ENCODE measurements at regions not wholly inside any gene's neighbourhood (a gene's known extent, or its start where the extent isn't known, plus 50 kb on each side); places are given as distances from the start of the nearest gene placed in this dataset.

DNA sequence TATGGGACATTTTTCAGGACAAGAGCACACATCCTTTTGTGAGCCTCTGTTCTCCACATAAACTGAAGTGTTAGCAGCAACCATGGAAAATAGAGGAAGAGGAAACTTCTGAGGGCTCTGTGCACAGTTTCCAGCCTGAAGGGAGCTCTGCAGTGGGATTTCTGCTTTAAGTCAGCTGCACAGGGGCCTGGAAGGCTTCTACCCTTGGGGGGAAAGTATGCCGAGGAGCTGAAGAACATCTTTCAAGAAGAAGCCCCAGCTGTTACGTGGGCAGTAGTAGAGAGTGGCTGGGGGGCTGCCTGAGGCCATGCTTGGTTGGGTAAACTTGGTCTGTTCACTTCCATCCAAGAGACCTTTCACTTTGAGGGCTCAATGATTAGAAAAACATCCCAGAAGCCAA is 82.7 kb upstream of the EED start:
- Histone ChIP-seq H2AFZ (ENCODE audit: low read length) (peak overlapping the region; percentile 55), H3K79me2 (ENCODE audit: insufficient read depth, low read length) (no peaks in the 10 kb centered on the region), H3K27me3 (ENCODE audit: insufficient read depth, low read length) (no peaks in the 10 kb centered on the region), H3K36me3 (ENCODE audit: insufficient read depth, low read length) (no peaks in the 10 kb centered on the region), H3K4me1 (ENCODE audit: insufficient read depth, low read length) (peaks cover 20% of the 10 kb centered on the region), H3K4me3 (ENCODE audit: insufficient read depth, low read length) (no peak overlapping the region), H4K20me1 (ENCODE audit: insufficient read depth, low read length) (no peaks in the 10 kb centered on the region), H3K9me3 (ENCODE audit: low read depth, low read length) (no peaks in the 10 kb centered on the region), H3K27ac (ENCODE audit: low read depth, low read length) (peak overlapping the region; percentile 61), H3K4me2 (ENCODE audit: insufficient read depth, low read length) (no peak overlapping the region)
- DNase-seq (ENCODE audit: insufficient read length, low spot score, missing footprints), result no peak
- TF ChIP-seq, protein P1, sequence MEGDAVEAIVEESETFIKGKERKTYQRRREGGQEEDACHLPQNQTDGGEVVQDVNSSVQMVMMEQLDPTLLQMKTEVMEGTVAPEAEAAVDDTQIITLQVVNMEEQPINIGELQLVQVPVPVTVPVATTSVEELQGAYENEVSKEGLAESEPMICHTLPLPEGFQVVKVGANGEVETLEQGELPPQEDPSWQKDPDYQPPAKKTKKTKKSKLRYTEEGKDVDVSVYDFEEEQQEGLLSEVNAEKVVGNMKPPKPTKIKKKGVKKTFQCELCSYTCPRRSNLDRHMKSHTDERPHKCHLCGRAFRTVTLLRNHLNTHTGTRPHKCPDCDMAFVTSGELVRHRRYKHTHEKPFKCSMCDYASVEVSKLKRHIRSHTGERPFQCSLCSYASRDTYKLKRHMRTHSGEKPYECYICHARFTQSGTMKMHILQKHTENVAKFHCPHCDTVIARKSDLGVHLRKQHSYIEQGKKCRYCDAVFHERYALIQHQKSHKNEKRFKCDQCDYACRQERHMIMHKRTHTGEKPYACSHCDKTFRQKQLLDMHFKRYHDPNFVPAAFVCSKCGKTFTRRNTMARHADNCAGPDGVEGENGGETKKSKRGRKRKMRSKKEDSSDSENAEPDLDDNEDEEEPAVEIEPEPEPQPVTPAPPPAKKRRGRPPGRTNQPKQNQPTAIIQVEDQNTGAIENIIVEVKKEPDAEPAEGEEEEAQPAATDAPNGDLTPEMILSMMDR (IDR thresholded peaks at IDR 0.05; ENCODE audit: extremely low read depth, low read depth, low read length), result no peak

DNA sequence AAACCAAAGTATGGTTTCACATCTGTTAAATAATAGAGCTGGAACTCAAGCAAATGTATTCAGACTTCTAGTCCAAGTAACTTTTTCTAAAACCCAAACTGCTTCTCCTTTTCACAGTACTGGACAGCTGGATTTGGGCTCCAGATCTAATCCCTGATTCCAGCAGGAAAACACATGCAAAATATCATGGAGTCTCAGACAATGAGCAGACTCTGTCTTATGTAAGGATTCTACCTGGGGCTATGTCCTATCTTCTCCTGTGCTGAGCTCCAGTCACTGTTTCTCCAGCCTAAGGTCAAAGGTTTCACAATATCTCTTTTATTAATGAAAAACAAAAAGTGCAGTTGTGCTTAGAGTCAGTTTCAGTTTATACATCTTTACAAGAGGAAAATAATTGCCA is 83.2 kb upstream of the EED start:
- no peaks in the 10 kb centered on the region for H3K79me2 ChIP-seq (ENCODE audit: insufficient read depth, low read length)
- H3K27me3 ChIP-seq (ENCODE audit: insufficient read depth, low read length), result no peaks in the 10 kb centered on the region
- H3K4me2 ChIP-seq (ENCODE audit: insufficient read depth, low read length), result no peak overlapping the region
- peaks cover 20% of the 10 kb centered on the region for H3K4me1 ChIP-seq (ENCODE audit: insufficient read depth, low read length)
- no peak overlapping the region for H3K4me3 ChIP-seq (ENCODE audit: insufficient read depth, low read length)
- TF ChIP-seq, protein P1 (IDR thresholded peaks at IDR 0.05; ENCODE audit: extremely low read depth, low read depth, low read length), result no peak
- no peak overlapping the region for H2AFZ ChIP-seq (ENCODE audit: low read length)
- no peaks in the 10 kb centered on the region for H3K36me3 ChIP-seq (ENCODE audit: insufficient read depth, low read length)
- no peaks in the 10 kb centered on the region for H4K20me1 ChIP-seq (ENCODE audit: insufficient read depth, low read length)
- no peaks in the 10 kb centered on the region for H3K9me3 ChIP-seq (ENCODE audit: low read depth, low read length)
- no peak overlapping the region for H3K27ac ChIP-seq (ENCODE audit: low read depth, low read length)
- DNase-seq (ENCODE audit: insufficient read length, low spot score, missing footprints), result no peak

DNA sequence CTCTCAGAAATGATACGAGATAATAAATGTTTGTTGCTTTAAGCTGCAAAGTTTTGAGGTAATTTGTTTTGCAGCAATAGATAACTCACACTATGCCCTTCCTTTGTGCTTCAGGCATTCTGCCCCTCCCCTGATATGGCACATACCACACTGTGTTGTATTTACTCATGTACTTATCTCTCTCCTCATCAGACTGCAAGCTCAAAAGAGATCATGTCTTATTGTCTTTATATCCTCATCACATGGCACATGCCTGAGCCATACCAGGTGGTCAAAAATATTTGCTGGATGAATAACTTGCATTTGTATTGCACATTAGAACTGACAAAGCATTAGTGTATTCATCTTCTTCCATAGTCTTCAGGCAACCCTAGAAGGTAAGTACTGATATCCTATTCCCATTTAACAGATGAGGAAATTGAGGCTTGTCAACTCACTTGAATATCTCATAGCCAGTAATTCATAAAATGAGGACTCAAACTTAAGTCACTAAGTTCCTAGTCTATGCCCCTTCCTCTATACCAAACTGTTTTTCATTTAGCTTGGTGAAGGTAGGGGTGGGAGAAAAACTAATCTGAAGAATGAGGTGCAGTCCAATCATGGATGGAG is 83.9 kb upstream of the EED start:
- TF ChIP-seq, protein P1 (IDR thresholded peaks at IDR 0.05; ENCODE audit: extremely low read depth, low read depth, low read length), result no peak

DNA sequence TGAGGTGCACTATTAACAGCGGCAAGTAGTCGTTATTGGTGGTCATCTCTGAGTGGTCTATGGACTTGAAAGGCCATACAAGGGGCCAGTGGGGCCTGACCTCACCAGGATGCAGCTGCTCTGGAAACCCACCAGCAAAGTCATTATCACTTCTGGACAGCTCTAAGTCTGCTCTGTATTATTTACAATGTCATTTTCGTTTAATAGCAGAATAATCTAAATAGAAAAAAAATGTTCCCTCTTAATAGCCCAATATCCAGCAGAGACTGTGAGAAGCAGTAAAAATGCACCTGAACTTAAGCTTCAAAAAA is 85.0 kb upstream of the EED start:
- no peaks in the 10 kb centered on the region for H3K27me3 ChIP-seq (ENCODE audit: insufficient read depth, low read length)
- H2AFZ ChIP-seq (ENCODE audit: low read length), result no peak overlapping the region
- H3K4me3 ChIP-seq (ENCODE audit: insufficient read depth, low read length), result no peak overlapping the region
- H3K4me1 ChIP-seq (ENCODE audit: insufficient read depth, low read length), result peaks cover 20% of the 10 kb centered on the region
- DNase-seq (ENCODE audit: insufficient read length, low spot score, missing footprints), result no peak
- H3K4me2 ChIP-seq (ENCODE audit: insufficient read depth, low read length), result no peak overlapping the region
- H3K79me2 ChIP-seq (ENCODE audit: insufficient read depth, low read length), result no peaks in the 10 kb centered on the region
- H3K27ac ChIP-seq (ENCODE audit: low read depth, low read length), result no peak overlapping the region
- no peaks in the 10 kb centered on the region for H3K9me3 ChIP-seq (ENCODE audit: low read depth, low read length)
- no peaks in the 10 kb centered on the region for H4K20me1 ChIP-seq (ENCODE audit: insufficient read depth, low read length)
- H3K36me3 ChIP-seq (ENCODE audit: insufficient read depth, low read length), result no peaks in the 10 kb centered on the region
- TF ChIP-seq, protein P1 (IDR thresholded peaks at IDR 0.05; ENCODE audit: extremely low read depth, low read depth, low read length), result no peak

More for the DNA sequence above, 83.9 kb upstream of the EED start:
- Histone ChIP-seq H3K27me3 (ENCODE audit: insufficient read depth, low read length) (no peaks in the 10 kb centered on the region), H3K4me2 (ENCODE audit: insufficient read depth, low read length) (no peak overlapping the region), H3K4me3 (ENCODE audit: insufficient read depth, low read length) (no peak overlapping the region), H3K9me3 (ENCODE audit: low read depth, low read length) (no peaks in the 10 kb centered on the region), H3K4me1 (ENCODE audit: insufficient read depth, low read length) (peaks cover 20% of the 10 kb centered on the region), H3K27ac (ENCODE audit: low read depth, low read length) (no peak overlapping the region), H3K79me2 (ENCODE audit: insufficient read depth, low read length) (no peaks in the 10 kb centered on the region), H3K36me3 (ENCODE audit: insufficient read depth, low read length) (no peaks in the 10 kb centered on the region), H4K20me1 (ENCODE audit: insufficient read depth, low read length) (no peaks in the 10 kb centered on the region), H2AFZ (ENCODE audit: low read length) (no peak overlapping the region)
- DNase-seq (ENCODE audit: insufficient read length, low spot score, missing footprints), result no peak

Measured in osteoblast (primary cell).